ENCODE measurements at regions not wholly inside any gene's neighbourhood (a gene's known extent, or its start where the extent isn't known, plus 50 kb on each side); places are given as distances from the start of the nearest gene placed in this dataset.

- no peak for DNase-seq (ENCODE audit: extremely low spot score)
- TF ChIP-seq FOXA1 (IDR thresholded peaks at IDR 0.05) (no peak), TARDBP (IDR thresholded peaks at IDR 0.05) (no peak), SUZ12 (IDR thresholded peaks at IDR 0.05) (no peak), SP1 (IDR thresholded peaks at IDR 0.05) (no peak), ARNT (IDR thresholded peaks at IDR 0.05) (no peak), FOXM1 (IDR thresholded peaks at IDR 0.05; ENCODE audit: borderline replicate concordance) (no peak), CTBP1 (IDR thresholded peaks at IDR 0.05; ENCODE audit: borderline replicate concordance) (no peak), ELF4 (IDR thresholded peaks at IDR 0.05) (no peak), ZNF384 (IDR thresholded peaks at IDR 0.05) (no peak), L3MBTL2 (conservative IDR thresholded peaks at IDR 0.05) (no peak), PKNOX1 (IDR thresholded peaks at IDR 0.05) (no peak), NFRKB (IDR thresholded peaks at IDR 0.05) (no peak), HDGF (IDR thresholded peaks at IDR 0.05; ENCODE audit: borderline replicate concordance) (no peak), LEF1 (IDR thresholded peaks at IDR 0.05; ENCODE audit: borderline replicate concordance) (no peak)
- ChIA-PET CTCF (no interaction called here), POLR2A (no interaction called here)
Observed at GRCh38 chr20:43247361-43247760, 57.7 kb upstream of the PTPRT start.

- CTCF ChIA-PET, result no interaction called here
- no peak for DNase-seq (ENCODE audit: extremely low spot score)
- POLR2A ChIA-PET, result no interaction called here
- no peak for TF ChIP-seq HDGF (IDR thresholded peaks at IDR 0.05; ENCODE audit: borderline replicate concordance)
- TF ChIP-seq NFRKB (IDR thresholded peaks at IDR 0.05), result no peak
- TF ChIP-seq L3MBTL2 (conservative IDR thresholded peaks at IDR 0.05), result no peak
- TF ChIP-seq SUZ12 (IDR thresholded peaks at IDR 0.05), result no peak
- no peak for TF ChIP-seq TARDBP (IDR thresholded peaks at IDR 0.05)
- no peak for TF ChIP-seq FOXM1 (IDR thresholded peaks at IDR 0.05; ENCODE audit: borderline replicate concordance)
Observed at GRCh38 chr20:43244647-43245046, 54.9 kb upstream of the PTPRT start.

DNA sequence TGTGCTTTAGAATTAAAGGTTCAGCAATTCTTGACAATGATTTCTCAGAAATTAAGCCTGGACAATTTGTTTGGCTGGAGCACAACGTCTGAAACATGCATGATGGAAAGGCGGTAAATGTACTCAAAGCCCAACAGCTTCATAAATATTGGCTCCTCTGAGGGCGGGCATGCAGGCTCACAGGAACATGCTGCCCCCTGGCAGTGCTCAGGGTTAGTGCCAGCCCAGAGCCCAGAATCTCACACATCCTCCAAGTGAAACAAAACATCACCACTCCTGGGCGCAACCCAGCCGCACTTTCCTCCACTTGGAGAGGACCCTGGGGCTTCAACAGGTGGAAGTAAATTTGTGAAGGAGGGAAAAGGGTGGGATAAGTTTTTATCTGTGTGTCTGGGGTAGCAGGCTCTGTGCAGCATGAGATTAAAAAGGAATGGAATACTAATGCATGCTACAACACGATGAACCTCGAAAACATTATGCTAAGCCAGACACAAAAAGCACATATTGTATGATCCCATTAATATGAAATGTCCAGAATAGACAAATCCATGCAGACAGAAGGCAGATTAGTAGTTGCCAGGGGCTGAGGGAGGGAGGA, 54.1 kb upstream of the PTPRT start:
- no peak for DNase-seq (ENCODE audit: extremely low spot score)

GRCh38 chr20:43241057-43241702, 51.5 kb upstream of the PTPRT start:
- DNase-seq (ENCODE audit: extremely low spot score), result no peak
- POLR2A ChIA-PET, result no interaction called here
- CTCF ChIA-PET, result no interaction called here
- TF ChIP-seq L3MBTL2 (conservative IDR thresholded peaks at IDR 0.05) (no peak), LEF1 (IDR thresholded peaks at IDR 0.05; ENCODE audit: borderline replicate concordance) (no peak), NFRKB (IDR thresholded peaks at IDR 0.05) (no peak), TARDBP (IDR thresholded peaks at IDR 0.05) (no peak), SP1 (IDR thresholded peaks at IDR 0.05) (no peak), ELF4 (IDR thresholded peaks at IDR 0.05) (no peak), CTBP1 (IDR thresholded peaks at IDR 0.05; ENCODE audit: borderline replicate concordance) (no peak), BHLHE40 (IDR thresholded peaks at IDR 0.05; ENCODE audit: borderline replicate concordance) (no peak), FOXA1 (IDR thresholded peaks at IDR 0.05) (no peak), FOXK2 (IDR thresholded peaks at IDR 0.05) (no peak), ARNT (IDR thresholded peaks at IDR 0.05) (no peak)

More for the DNA sequence above, 54.1 kb upstream of the PTPRT start:
- ChIA-PET CTCF (no interaction called here), POLR2A (no interaction called here)
- TF ChIP-seq CTBP1 (IDR thresholded peaks at IDR 0.05; ENCODE audit: borderline replicate concordance), result no peak
- no peak for TF ChIP-seq TARDBP (IDR thresholded peaks at IDR 0.05)
- no peak for TF ChIP-seq SUZ12 (IDR thresholded peaks at IDR 0.05)
- no peak for TF ChIP-seq BHLHE40 (IDR thresholded peaks at IDR 0.05; ENCODE audit: borderline replicate concordance)
- TF ChIP-seq SP1 (IDR thresholded peaks at IDR 0.05), result no peak
- no peak for TF ChIP-seq FOXM1 (IDR thresholded peaks at IDR 0.05; ENCODE audit: borderline replicate concordance)
- no peak for TF ChIP-seq FOXK2 (IDR thresholded peaks at IDR 0.05)
- TF ChIP-seq ELF4 (IDR thresholded peaks at IDR 0.05), result no peak
- no peak for TF ChIP-seq FOXA1 (IDR thresholded peaks at IDR 0.05)
- no peak for TF ChIP-seq ZNF384 (IDR thresholded peaks at IDR 0.05)
- TF ChIP-seq HDGF (IDR thresholded peaks at IDR 0.05; ENCODE audit: borderline replicate concordance), result no peak
- no peak for TF ChIP-seq L3MBTL2 (conservative IDR thresholded peaks at IDR 0.05)
- no peak for TF ChIP-seq ARNT (IDR thresholded peaks at IDR 0.05)
- TF ChIP-seq LEF1 (IDR thresholded peaks at IDR 0.05; ENCODE audit: borderline replicate concordance), result no peak
